ENCODE measurements at regions not wholly inside any gene's neighbourhood (a gene's known extent, or its start where the extent isn't known, plus 50 kb on each side); places are given as distances from the start of the nearest gene placed in this dataset.
"Not testable (repeated sequence)": the region's sequence is repeated elsewhere in the genome, so short reads cannot be mapped to it uniquely, and the experiment has no call there.

GRCh38 chr12:20089077-20089476 lies 279.3 kb upstream of the PDE3A start:
- no peaks in the 10 kb centered on the region for H3K36me3 ChIP-seq
- no peak for DNase-seq (ENCODE audit: low read depth in 1 of 2, low spot score in 1 of 2)
- TF ChIP-seq CTCF (IDR thresholded peaks at IDR 0.05; ENCODE audit: low read depth, low read length): no peak
- no peaks in the 10 kb centered on the region for H3K9me3 ChIP-seq (ENCODE audit: low read depth)
- H3K27ac ChIP-seq: no peak overlapping the region
- H3K4me3 ChIP-seq: no peak overlapping the region
- no peaks in the 10 kb centered on the region for H3K4me1 ChIP-seq (ENCODE audit: low read depth)
- H3K27me3 ChIP-seq: no peaks in the 10 kb centered on the region

- H3K9me3 ChIP-seq (ENCODE audit: low read depth); H3K36me3 ChIP-seq; H3K27ac ChIP-seq; H3K4me3 ChIP-seq; H3K27me3 ChIP-seq; H3K4me1 ChIP-seq (ENCODE audit: low read depth); DNase-seq (ENCODE audit: low read depth in 1 of 2, low spot score in 1 of 2): not testable (repeated sequence)
These were observed 275.0 kb upstream of the PDE3A start for GRCh38 chr12:20093190-20093810.

GRCh38 chr12:20096430-20096829 lies 271.9 kb upstream of the PDE3A start:
- no peak for TF ChIP-seq CTCF (IDR thresholded peaks at IDR 0.05; ENCODE audit: low read depth, low read length)
- Histone ChIP-seq H3K27me3 (no peaks in the 10 kb centered on the region), H3K4me1 (ENCODE audit: low read depth) (no peaks in the 10 kb centered on the region), H3K9me3 (ENCODE audit: low read depth) (no peaks in the 10 kb centered on the region), H3K36me3 (no peaks in the 10 kb centered on the region), H3K4me3 (no peak overlapping the region), H3K27ac (no peak overlapping the region)
- DNase-seq (ENCODE audit: low read depth in 1 of 2, low spot score in 1 of 2): no peak

GRCh38 chr12:20097626-20098025 lies 270.7 kb upstream of the PDE3A start:
- Histone ChIP-seq H3K27me3 (no peaks in the 10 kb centered on the region), H3K9me3 (ENCODE audit: low read depth) (no peaks in the 10 kb centered on the region), H3K4me1 (ENCODE audit: low read depth) (no peaks in the 10 kb centered on the region), H3K4me3 (no peak overlapping the region), H3K36me3 (no peaks in the 10 kb centered on the region), H3K27ac (no peak overlapping the region)
- peak in 1 of 2 donors; percentile 66 for DNase-seq (ENCODE audit: low read depth in 1 of 2, low spot score in 1 of 2)
- no peak for TF ChIP-seq CTCF (IDR thresholded peaks at IDR 0.05; ENCODE audit: low read depth, low read length)

- H3K27me3 ChIP-seq: no peaks in the 10 kb centered on the region
- H3K4me3 ChIP-seq: no peak overlapping the region
- no peak for DNase-seq (ENCODE audit: low read depth in 1 of 2, low spot score in 1 of 2)
- H3K9me3 ChIP-seq (ENCODE audit: low read depth): no peaks in the 10 kb centered on the region
- no peaks in the 10 kb centered on the region for H3K36me3 ChIP-seq
- no peak for TF ChIP-seq CTCF (IDR thresholded peaks at IDR 0.05; ENCODE audit: low read depth, low read length)
- H3K4me1 ChIP-seq (ENCODE audit: low read depth): no peaks in the 10 kb centered on the region
- H3K27ac ChIP-seq: no peak overlapping the region
These were observed 268.7 kb upstream of the PDE3A start for GRCh38 chr12:20099395-20100183.

- H3K9me3 ChIP-seq (ENCODE audit: low read depth): no peaks in the 10 kb centered on the region
- H3K27ac ChIP-seq: no peak overlapping the region
- TF ChIP-seq CTCF (IDR thresholded peaks at IDR 0.05; ENCODE audit: low read depth, low read length): no peak
- no peaks in the 10 kb centered on the region for H3K36me3 ChIP-seq
- H3K4me3 ChIP-seq: no peak overlapping the region
- peaks cover 10% of the 10 kb centered on the region for H3K4me1 ChIP-seq (ENCODE audit: low read depth)
- no peaks in the 10 kb centered on the region for H3K27me3 ChIP-seq
- DNase-seq (ENCODE audit: low read depth in 1 of 2, low spot score in 1 of 2): peak in 1 of 2 donors; percentile 26
These were observed 267.3 kb upstream of the PDE3A start for GRCh38 chr12:20101046-20101445.

Measured in cardiac muscle cell (in vitro differentiated cells and primary cell).